SK-N-MC (cell line): ENCODE measurements at regions not wholly inside any gene's neighbourhood (a gene's known extent, or its start where the extent isn't known, plus 50 kb on each side); places are given as distances from the start of the nearest gene placed in this dataset.

Experiments
- EZH2 ChIP-seq: fragments of 200-600 bp; sonication (generic); IDR thresholded peaks from one replicate; pipeline ENCODE4 v1.6.1; 2017; ENCODE audit warnings: antibody characterized with exemption
- FOXP2 ChIP-seq: optimal IDR thresholded peaks from 2 replicates; pipeline ENCODE3; 2011; ENCODE audit warnings: mild to moderate bottlenecking, moderate library complexity; ENCODE audit not compliant: insufficient read depth; ENCODE audit errors: extremely low read length, control extremely low read depth
- POLR2AphosphoS5 ChIP-seq: IDR thresholded peaks from 2 replicates; pipeline ENCODE4 v1.6.1; 2012; ENCODE audit warnings: mild to moderate bottlenecking, low read depth, low read length, borderline replicate concordance

DNA sequence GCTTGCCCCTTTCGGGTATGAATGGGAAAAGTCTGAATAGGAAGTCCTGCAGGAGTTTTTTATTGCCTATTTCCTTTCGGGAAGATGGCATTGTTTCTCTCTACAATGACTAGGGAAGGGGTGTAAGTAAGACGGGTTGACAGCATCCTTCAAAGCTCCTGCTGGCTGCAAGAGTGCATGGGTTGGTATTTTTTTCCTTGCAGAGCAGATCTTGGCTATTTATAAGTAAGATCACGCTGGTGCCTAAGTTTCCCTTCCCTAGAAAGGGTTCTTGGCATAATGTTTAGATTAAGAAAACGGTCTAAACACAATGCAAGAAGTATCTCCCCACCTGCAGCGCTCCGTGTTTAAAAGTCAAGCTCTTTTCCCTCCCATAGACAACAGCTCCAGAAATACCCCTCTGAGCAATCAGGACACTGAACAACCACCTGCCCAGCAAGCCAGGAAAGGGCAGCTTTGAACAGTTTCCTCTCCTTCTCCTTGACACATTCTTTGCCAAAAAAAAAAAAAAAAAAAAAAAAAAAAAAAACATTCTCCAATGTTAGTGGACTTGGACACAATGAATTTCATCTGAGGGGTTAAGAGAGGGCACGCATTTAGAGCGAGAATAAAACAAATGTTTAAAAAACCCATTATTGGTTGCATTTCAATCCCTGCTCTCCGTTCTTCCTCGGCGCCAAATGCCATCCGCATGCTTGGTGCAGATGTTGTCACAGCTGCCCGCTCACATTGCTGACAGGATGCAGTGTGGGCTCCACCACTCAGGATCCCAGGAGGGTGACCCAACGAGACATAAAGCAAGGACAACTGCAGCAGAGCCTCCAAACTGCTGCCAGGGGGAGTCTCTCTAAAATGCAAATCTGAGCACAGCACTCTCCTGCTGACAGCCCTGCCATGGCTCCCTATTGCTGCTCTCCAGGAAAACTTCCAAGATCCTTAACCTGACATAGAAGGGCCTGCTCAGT is 427.4 kb upstream of the MGMT start:
- TF ChIP-seq POLR2AphosphoS5 = no peak
- TF ChIP-seq EZH2 = no peak
- TF ChIP-seq FOXP2 = no peak
